CD14-positive monocyte (primary cell): ENCODE measurements at regions not wholly inside any gene's neighbourhood (a gene's known extent, or its start where the extent isn't known, plus 50 kb on each side); places are given as distances from the start of the nearest gene placed in this dataset.

Experiments
- DNase-seq, 3 donors: peaks; one replicate each; pipeline ENCODE4 v3.0.0-alpha.2; 2011 to 2022
- H2AFZ ChIP-seq: 2 replicates; pipeline ENCODE4 v1.6.0; 2012; ENCODE audit warnings: mild to moderate bottlenecking, low read depth, low read length, inconsistent platforms; ENCODE audit not compliant: insufficient read depth, poor library complexity, severe bottlenecking
- H3K27ac ChIP-seq, 2 donors: 1 replicate in 1 of 2; 2 replicates in 1 of 2; pipeline ENCODE4 v1.5.1; 2012 to 2013; ENCODE audit warnings: low read length in 2 of 2, control low read depth in 1 of 2, inconsistent platforms in 1 of 2, low read depth in 1 of 2, mild to moderate bottlenecking in 1 of 2
- H3K27me3 ChIP-seq, 2 donors: one replicate each; pipeline versions ENCODE4 v1.6.0 to v1.6.1; 2011 to 2013; ENCODE audit warnings: low read length in 2 of 2; ENCODE audit not compliant: control insufficient read depth in 2 of 2, insufficient read depth in 2 of 2
- H3K36me3 ChIP-seq, 2 donors: replicated peaks in 1 of 2; 1 replicate in 1 of 2; 2 replicates in 1 of 2; pipeline versions ENCODE4 v1.5.1 to v1.6.1; 2012 to 2013; ENCODE audit warnings: low read length in 2 of 2, control low read depth in 1 of 2, inconsistent platforms in 1 of 2, mild to moderate bottlenecking in 1 of 2; ENCODE audit not compliant: insufficient read depth in 2 of 2, control insufficient read depth in 1 of 2
- H3K4me1 ChIP-seq, 2 donors: 1 replicate in 1 of 2; 2 replicates in 1 of 2; pipeline versions ENCODE4 v1.5.1 to v1.6.1; 2012 to 2013; ENCODE audit warnings: low read length in 2 of 2, control low read depth in 1 of 2, inconsistent platforms in 1 of 2, mild to moderate bottlenecking in 1 of 2, moderate library complexity in 1 of 2; ENCODE audit not compliant: insufficient read depth in 2 of 2, control insufficient read depth in 1 of 2
- H3K4me2 ChIP-seq: replicated peaks from 2 replicates; pipeline ENCODE3; 2012; ENCODE audit warnings: low read length, moderate library complexity, mild to moderate bottlenecking; ENCODE audit not compliant: poor library complexity, severe bottlenecking; ENCODE audit errors: extremely low read depth
- H3K4me3 ChIP-seq, 3 experiments: fragments of 200-600 bp in 1 of 3; sonication (generic) in 1 of 3; replicated peaks in 1 of 3; 1 replicate in 2 of 3; 2 replicates in 1 of 3; pipeline ENCODE4 v1.5.1; 2011 to 2013; ENCODE audit warnings: low read length in 3 of 3, mild to moderate bottlenecking in 3 of 3, control low read depth in 2 of 3, low read depth in 2 of 3, inconsistent platforms in 1 of 3, moderate library complexity in 1 of 3
- H3K79me2 ChIP-seq: 2 replicates; pipeline ENCODE4 v1.6.0; 2012; ENCODE audit warnings: mild to moderate bottlenecking, control low read depth, inconsistent platforms, low read length, moderate library complexity; ENCODE audit not compliant: insufficient read depth
- H3K9ac ChIP-seq: 2 replicates; pipeline ENCODE4 v1.6.0; 2017; ENCODE audit warnings: low read length, mild to moderate bottlenecking; ENCODE audit not compliant: insufficient read depth, poor library complexity, severe bottlenecking
- H3K9me3 ChIP-seq, 2 donors: replicated peaks in 1 of 2; 1 replicate in 1 of 2; 2 replicates in 1 of 2; pipeline versions ENCODE4 v1.5.1 to v1.6.1; 2012 to 2013; ENCODE audit warnings: low read length in 2 of 2, control low read depth in 1 of 2; ENCODE audit not compliant: control insufficient read depth in 1 of 2, insufficient read depth in 1 of 2
- H4K20me1 ChIP-seq: 2 replicates; pipeline ENCODE4 v1.6.0; 2012; ENCODE audit warnings: mild to moderate bottlenecking, low read length, control low read depth, moderate library complexity; ENCODE audit not compliant: insufficient read depth
- H3K27ac Mint-ChIP-seq, 7 donors: one replicate each; pipeline ENCODE4 v1.8.0; 2020; ENCODE audit warnings: mild to moderate bottlenecking in 7 of 7, mixed read lengths in 7 of 7, moderate library complexity in 6 of 7, inconsistent platforms in 2 of 7
- H3K27me3 Mint-ChIP-seq, 3 donors: one replicate each; pipeline ENCODE4 v1.8.0; 2021 to 2022; ENCODE audit warnings: low read depth in 3 of 3, mild to moderate bottlenecking in 3 of 3, mixed read lengths in 3 of 3, moderate library complexity in 3 of 3, inconsistent platforms in 1 of 3
- H3K36me3 Mint-ChIP-seq, 2 donors: one replicate each; pipeline ENCODE4 v1.8.0; 2020; ENCODE audit warnings: mixed read lengths in 2 of 2, inconsistent platforms in 1 of 2, mild to moderate bottlenecking in 1 of 2
- H3K4me1 Mint-ChIP-seq: one replicate; pipeline ENCODE4 v1.8.0; 2020; ENCODE audit warnings: mild to moderate bottlenecking, mixed read lengths
- H3K4me3 Mint-ChIP-seq, 2 donors: one replicate each; pipeline ENCODE4 v1.8.0; 2020; ENCODE audit warnings: mild to moderate bottlenecking in 2 of 2, mixed read lengths in 2 of 2, moderate library complexity in 1 of 2
- H3K9me3 Mint-ChIP-seq, 7 donors: one replicate each; pipeline ENCODE4 v1.8.0; 2020 to 2022; ENCODE audit warnings: mixed read lengths in 7 of 7, mild to moderate bottlenecking in 6 of 7, moderate library complexity in 6 of 7, inconsistent platforms in 2 of 7
- WGBS: methylation state at CpG from one replicate; pipeline ENCODE4 v1.1.5; 2013; ENCODE audit warnings: missing lambda C conversion rate; ENCODE audit not compliant: insufficient coverage; 5-methylcytosine and 5-hydroxymethylcytosine counted together
- intact Hi-C, 2 donors: fragments of 100-400 bp; cut with micrococcal nuclease; formaldehyde crosslinking; loops; one replicate each; pipeline versions ENCODE4 v1.15.0 to v1.15.1; 2023
- TF ChIP-seq, protein P1 (sequence below): fragments of 200-600 bp; IDR thresholded peaks from one replicate; pipeline ENCODE4 v1.8.0; 2022; ENCODE audit warnings: antibody characterized with exemption, mild to moderate bottlenecking

DNA sequence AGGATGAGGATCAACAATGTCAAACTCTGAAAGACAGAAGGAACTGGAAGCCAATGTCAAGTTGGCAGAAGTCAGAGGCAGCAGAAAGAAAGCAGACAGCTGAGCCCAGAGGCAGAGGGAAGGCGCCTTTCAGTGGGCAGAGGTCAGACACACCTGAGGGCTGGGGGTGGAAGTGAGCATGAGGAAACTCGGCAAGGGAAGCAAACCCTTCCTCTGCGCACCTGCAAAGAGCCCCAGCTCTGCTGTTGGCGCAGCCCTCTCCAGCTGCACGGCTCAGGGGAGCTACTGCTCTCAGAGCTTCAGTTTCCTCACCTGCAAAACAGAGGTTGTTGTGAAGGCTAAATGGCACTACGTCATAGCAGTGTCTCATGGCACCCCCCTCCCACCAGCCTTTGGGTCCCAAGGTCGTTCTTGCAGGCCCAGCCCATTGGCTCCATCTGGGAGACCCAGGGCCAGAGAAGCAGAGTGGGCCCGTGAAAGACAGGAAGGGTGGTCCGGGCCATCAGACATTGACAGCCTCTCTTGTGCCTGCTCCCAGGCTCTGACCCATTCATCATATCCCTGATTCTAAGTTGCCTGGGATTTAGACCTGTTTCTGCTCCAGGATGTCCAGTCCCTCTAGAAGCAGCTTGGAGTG, 53.3 kb upstream of the SLC6A11 start:
- H3K4me2 ChIP-seq: no peak overlapping the region
- no peaks in the 10 kb centered on the region for H3K4me1 ChIP-seq
- peaks cover 9 to 19% (median 12%) of the 10 kb centered on the region in 3 donors for H3K27me3 Mint-ChIP-seq
- no peak overlapping the region for H3K4me3 ChIP-seq
- H3K27ac Mint-ChIP-seq: no peak overlapping the region
- no peaks in the 10 kb centered on the region for H4K20me1 ChIP-seq
- H3K79me2 ChIP-seq: no peaks in the 10 kb centered on the region
- 65% methylated on average over 7 of the region's 9 CpGs for WGBS
- intact Hi-C loops: loop anchor here in 1 of 2 donors (5.0 kb wide), 1 partner anchor 120 kb away; no protein-coding TSS in a partner anchor
- H2AFZ ChIP-seq: no peak overlapping the region
- no peaks in the 10 kb centered on the region for H3K36me3 ChIP-seq
- no peaks in the 10 kb centered on the region for H3K9me3 ChIP-seq
- H3K4me1 Mint-ChIP-seq: no peaks in the 10 kb centered on the region
- DNase-seq: no peak
- no peak overlapping the region for H3K4me3 Mint-ChIP-seq
- TF ChIP-seq, protein P1, sequence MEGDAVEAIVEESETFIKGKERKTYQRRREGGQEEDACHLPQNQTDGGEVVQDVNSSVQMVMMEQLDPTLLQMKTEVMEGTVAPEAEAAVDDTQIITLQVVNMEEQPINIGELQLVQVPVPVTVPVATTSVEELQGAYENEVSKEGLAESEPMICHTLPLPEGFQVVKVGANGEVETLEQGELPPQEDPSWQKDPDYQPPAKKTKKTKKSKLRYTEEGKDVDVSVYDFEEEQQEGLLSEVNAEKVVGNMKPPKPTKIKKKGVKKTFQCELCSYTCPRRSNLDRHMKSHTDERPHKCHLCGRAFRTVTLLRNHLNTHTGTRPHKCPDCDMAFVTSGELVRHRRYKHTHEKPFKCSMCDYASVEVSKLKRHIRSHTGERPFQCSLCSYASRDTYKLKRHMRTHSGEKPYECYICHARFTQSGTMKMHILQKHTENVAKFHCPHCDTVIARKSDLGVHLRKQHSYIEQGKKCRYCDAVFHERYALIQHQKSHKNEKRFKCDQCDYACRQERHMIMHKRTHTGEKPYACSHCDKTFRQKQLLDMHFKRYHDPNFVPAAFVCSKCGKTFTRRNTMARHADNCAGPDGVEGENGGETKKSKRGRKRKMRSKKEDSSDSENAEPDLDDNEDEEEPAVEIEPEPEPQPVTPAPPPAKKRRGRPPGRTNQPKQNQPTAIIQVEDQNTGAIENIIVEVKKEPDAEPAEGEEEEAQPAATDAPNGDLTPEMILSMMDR: no peak
- H3K27me3 ChIP-seq: no peaks in the 10 kb centered on the region
- H3K36me3 Mint-ChIP-seq: no peaks in the 10 kb centered on the region
- H3K9me3 Mint-ChIP-seq: no peaks in the 10 kb centered on the region
- H3K9ac ChIP-seq: no peak overlapping the region
- no peak overlapping the region for H3K27ac ChIP-seq

DNA sequence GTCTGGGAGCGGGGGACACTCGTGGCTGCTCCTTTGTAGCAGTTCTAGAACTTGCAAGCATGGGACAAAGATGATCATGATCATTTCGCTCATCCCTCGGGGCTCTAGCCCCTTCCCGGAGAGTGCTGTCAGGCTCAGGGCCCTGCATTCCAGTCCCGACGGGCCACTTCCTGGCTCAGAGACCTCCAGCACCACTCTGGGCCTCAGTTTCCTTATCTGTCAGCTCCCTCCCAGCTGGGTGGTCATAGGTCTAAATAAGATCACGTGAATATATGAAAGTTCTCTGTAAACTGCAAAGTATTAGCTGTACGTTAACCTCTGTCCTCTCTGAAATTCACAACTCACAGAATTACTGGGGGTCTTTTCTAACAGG, 52.8 kb upstream of the SLC6A11 start:
- H3K4me2 ChIP-seq: no peak overlapping the region
- Mint-ChIP-seq H3K36me3 (no peaks in the 10 kb centered on the region), H3K27ac (no peak overlapping the region), H3K4me3 (no peak overlapping the region), H3K9me3 (no peaks in the 10 kb centered on the region), H3K27me3 (peaks cover 9 to 17% (median 12%) of the 10 kb centered on the region in 3 donors), H3K4me1 (no peaks in the 10 kb centered on the region)
- TF ChIP-seq, protein P1: no peak
- intact Hi-C loops: loop anchor here in 1 of 2 donors (5.0 kb wide), 1 partner anchor 119 kb away; no protein-coding TSS in a partner anchor
- H3K9ac ChIP-seq: no peak overlapping the region
- H3K36me3 ChIP-seq: no peaks in the 10 kb centered on the region
- H4K20me1 ChIP-seq: no peaks in the 10 kb centered on the region
- H3K27ac ChIP-seq: no peak overlapping the region
- H2AFZ ChIP-seq: no peak overlapping the region
- H3K9me3 ChIP-seq: no peaks in the 10 kb centered on the region
- H3K4me3 ChIP-seq: no peak overlapping the region
- no peaks in the 10 kb centered on the region for H3K79me2 ChIP-seq
- no peak for DNase-seq
- H3K4me1 ChIP-seq: no peaks in the 10 kb centered on the region
- 88% methylated on average over 7 of the region's 9 CpGs for WGBS
- H3K27me3 ChIP-seq: no peaks in the 10 kb centered on the region
